Stimulated activated CD8-positive, alpha-beta memory T cell treated with anti-CD3 and anti-CD28 coated beads, Interleukin-4, amount 100 ng/mL, for 4 hours (primary cell): ENCODE measurements at regions not wholly inside any gene's neighbourhood (a gene's known extent, or its start where the extent isn't known, plus 50 kb on each side); places are given as distances from the start of the nearest gene placed in this dataset.
"Not testable (repeated sequence)": the region's sequence is repeated elsewhere in the genome, so short reads cannot be mapped to it uniquely, and the experiment has no call there.

Experiments
- DNase-seq, 2 donors: peaks; one replicate each; pipeline ENCODE4 v3.0.0-alpha.2; 2020; ENCODE audit warnings: low read depth in 2 of 2, low spot score in 1 of 2

- DNase-seq: no peak
These were observed 132.7 kb upstream of the MEX3C start for GRCh38 chr18:51330148-51330547.

- DNase-seq: no peak
These were observed 133.3 kb upstream of the MEX3C start for GRCh38 chr18:51330739-51331138.

DNA sequence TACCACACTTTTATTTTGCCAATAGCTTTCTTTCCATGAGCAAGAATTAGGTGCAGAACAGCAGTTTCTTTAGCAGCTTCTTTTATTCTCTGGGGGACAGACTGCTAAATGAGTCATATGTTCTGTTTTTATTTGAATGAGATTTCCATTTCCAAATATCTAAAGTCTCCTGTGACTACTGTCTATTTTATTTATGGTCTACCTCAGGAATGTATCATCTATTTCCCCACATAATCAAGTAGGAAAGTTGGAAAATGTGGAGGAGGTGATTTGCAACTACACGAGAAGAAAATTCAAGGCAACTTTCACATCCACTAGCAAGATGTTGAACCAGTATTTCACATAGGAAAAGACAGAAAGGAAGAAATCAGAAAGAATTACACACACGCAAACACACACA, 139.9 kb upstream of the MEX3C start:
- DNase-seq: no peak

DNA sequence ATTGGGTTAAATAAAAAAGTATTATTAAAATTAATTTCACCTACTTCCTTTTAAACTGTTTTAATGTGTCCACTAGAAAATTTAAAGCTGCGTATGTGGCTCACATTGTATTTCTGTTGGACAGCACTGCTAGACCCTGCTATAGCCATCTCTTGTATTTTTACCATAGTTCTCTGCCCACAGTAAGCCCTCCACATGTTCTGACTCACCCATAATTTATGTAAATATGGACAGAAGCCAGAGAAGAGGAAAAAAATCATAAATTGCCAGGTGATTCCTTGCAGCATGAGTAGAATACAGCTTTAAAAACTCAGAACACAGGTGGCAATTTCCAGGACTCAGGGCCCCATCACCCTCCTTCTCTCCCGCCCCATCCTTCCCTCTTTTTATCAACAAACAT, 142.4 kb upstream of the MEX3C start:
- no peak for DNase-seq

DNA sequence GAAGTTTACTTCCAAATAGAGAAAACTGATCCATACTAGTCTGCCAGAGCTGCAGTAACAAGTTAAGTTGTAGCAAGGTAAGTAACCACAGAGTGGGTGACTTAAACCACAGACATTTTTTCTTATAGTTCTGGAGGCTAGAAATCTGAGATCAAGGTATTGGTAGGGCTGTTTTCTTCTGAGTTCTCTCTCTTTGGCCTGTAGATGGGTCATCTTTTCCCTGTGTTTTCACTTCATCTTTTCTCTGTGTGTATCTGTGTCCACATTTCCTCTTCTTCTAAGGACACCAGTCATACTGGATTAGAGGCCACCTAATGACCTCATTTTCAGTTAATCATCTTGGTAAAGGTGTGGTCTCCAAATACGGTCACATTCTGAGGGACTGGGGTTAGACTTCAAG, 142.9 kb upstream of the MEX3C start:
- DNase-seq: no peak

DNA sequence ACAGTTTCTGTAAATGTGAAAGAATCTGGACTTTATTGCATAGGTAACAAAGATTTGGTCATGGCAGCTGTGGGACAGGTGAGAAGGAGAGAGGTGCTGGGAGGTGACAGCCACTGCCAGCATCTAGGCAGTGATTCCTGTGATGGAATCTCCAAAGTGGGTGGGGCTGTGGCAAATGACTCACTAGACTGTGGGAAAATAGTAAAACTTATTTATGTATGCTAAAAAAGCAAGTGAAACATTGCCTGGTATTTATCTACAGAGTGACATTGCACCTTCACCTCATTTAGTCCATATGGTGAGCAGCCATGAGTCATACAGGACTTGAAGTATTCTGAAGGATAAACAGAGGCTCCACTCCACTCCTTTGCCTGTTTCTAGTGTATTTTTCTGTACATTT, 145.3 kb upstream of the MEX3C start:
- no peak for DNase-seq

DNA sequence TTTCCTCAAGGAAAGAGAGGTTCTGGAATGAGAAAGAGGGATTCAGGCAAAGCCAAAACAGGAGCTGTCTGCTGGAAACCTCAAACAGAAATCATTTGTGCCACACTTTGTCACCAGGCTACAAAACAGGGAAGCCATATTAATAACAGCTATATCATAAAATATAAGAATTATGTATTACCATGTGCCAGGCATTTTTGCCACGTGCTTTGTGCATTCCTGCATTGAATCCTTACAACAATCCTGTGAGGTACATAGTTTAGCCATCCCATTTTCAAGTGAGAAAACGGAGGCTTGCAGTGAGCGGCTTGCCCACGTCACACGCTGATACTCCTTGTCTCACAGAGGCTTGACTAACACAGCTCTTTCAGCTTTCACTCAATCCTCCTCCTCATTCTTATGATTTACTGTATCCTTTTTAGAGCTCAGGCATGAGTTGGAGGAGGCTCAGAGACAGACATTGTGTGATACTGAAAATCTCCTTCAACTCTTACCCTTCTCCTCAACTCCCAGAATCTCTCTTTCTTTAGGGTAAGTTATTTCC, 148.4 kb upstream of the MEX3C start:
- DNase-seq: no peak

DNA sequence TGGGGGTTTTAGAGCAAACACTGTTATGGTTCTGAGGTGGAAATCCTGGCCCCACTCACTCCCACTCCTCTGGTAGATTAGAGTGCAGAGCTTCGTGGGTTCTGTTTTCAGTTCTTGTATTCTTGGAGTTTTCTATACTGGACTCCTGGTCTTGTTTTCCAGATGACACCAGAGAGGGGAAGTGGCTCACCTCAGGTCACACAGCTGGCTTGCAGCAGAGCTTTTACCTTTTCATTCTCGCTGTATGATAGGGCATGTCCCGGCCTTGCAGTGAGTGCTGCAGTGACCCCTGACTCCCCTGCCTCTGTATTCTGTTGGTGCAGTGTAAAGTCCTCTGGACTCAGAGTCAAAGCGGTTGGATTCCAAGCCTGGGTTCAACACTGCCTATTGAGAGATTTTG, 148.9 kb upstream of the MEX3C start:
- DNase-seq: no peak

GRCh38 chr18:51350081-51350480, 152.6 kb upstream of the MEX3C start:
- DNase-seq: no peak

DNA sequence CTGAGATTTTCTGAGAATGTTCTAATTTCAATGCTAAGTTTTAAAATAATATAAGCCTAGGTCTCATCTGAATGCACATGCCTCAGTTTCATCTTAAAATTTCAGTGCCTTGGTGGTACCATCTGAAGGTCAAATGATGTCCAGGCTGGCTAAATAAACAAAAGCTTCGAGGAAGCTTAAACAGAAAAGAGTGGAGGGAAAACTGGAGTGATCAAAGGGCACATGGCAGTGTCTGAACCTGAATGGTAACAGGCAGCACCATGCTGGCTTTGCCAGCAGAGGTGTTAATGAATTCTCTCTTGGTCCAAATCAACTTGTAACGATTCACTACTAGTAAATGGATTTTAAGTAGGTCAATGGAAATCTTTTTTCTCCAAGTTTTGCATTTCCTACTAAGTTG, 158.4 kb upstream of the MEX3C start:
- DNase-seq: no peak

- not testable (repeated sequence) for DNase-seq
These were observed 162.8 kb upstream of the MEX3C start for GRCh38 chr18:51360301-51360700.

- DNase-seq: no peak
These were observed 163.8 kb upstream of the MEX3C start for GRCh38 chr18:51361130-51361860.

- no peak for DNase-seq
These were observed 165.9 kb upstream of the MEX3C start for GRCh38 chr18:51363384-51363783.

DNA sequence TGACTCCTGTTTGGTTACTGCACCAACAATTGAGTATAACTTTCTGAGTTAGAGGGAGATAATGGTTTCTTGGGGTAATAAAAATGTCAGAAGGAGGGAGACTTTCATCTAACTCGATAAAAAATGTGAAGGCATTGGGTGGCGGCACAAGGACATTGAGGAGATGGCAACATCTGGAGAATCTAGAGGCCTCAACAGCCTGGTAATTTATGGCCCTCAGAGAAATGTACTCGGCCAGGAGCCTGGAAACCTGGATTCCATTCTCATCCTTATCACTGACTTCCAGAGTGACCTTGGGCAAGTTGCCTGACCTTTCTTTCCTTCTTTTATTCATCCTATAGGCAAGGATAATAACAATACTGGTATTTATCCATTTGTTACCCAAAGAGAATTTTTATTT, 173.5 kb upstream of the MEX3C start:
- no peak for DNase-seq

DNA sequence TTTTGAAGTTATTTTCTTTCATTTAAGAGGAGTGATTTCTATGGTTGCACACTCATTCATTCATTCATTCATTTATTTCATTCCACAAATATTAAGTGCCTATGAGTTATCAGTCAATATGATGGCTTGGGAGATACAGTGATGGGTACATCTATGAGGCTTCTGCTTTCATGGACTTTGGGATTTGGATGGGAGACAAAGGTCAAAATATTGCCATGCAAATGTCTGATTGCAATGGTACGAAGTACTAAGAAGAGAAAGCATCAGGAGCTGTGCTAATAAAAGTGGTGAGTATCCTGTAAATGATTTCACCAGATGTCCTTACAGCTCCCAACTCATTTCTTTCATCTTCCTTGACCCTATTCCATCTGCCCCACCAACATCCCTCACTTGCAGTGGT, 174.4 kb upstream of the MEX3C start:
- no peak for DNase-seq

GRCh38 chr18:51382081-51382480, 184.6 kb upstream of the MEX3C start:
- DNase-seq: no peak

DNA sequence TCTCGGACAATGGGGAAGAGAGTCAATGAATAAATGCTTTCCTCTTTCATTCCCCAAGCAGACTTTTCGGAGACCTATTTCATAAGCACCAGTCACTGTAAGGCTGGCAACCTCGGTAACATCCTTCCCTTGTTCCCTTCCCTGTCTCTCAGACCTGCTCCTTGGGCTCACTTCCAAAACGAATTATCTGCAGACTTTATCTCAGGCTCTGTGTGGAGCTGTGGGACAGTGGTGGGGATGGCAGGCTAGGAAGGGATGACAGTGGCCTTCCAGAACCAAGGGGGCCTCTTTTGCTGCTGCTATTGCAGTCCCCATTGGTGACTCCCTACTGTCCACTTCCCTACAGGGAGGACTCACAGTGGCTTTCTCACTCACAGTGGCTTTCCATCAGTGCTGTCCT, 185.6 kb upstream of the MEX3C start:
- no peak for DNase-seq

- no peak for DNase-seq
These were observed 186.2 kb upstream of the MEX3C start for GRCh38 chr18:51383711-51384110.

DNA sequence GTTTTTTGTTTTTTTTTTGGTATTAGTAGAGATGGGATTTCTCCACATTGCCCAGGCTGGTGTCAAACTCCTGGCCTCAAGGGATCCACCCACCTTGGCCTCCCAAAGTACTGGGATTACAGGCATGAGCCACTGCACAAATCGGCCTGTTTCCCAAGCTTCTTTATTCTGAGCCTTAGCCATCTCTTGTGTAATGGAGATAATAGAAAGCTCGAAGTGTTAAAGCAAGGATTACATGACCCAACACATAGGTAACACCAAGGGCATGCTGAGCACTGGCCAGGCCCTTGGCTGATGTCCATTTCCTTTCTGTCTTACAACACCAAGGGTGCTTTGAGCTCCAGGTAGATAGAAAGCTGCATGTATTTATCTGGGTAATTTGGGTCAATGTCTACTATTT, 187.8 kb upstream of the MEX3C start:
- DNase-seq: no peak

DNA sequence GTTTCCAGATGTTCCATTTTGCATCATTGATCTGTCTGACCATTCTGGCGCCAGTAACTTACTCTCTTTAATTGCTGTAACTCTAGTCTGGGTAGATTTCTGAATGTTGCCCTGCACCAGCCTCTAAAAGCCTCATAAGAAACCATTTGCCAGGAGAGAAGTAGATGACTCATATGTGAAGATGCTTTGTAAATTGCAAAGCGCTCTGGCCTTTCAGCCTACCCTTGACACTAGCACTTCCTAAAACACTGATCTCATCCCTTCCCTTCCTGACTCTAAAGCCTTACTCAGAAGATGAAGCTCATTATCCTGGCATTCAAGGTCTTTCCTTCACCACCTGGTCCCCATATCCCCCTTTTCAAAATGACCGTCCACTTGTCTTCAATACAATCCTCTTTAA, 193.2 kb upstream of the MEX3C start:
- DNase-seq: no peak

DNA sequence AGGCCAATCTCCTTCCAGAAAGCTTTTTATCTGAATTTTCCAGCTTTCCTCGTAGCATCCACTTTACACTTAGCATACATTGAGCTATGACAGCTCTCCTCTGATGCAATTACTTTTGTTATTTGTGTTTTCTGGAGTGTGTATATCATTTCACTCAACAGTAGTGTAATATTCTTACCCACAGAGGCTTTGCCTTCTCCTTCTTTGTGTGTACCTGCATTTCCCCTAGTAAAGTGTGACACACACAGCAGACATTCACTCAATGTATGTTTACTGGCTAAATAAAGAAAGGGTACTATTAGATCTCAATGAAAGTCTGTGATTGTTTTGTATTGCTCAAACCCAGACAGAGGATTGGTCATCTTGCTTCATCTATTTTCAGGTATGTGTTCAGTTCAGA, 193.7 kb upstream of the MEX3C start:
- DNase-seq: no peak

GRCh38 chr18:51391731-51392130, 194.2 kb upstream of the MEX3C start:
- no peak for DNase-seq

DNA sequence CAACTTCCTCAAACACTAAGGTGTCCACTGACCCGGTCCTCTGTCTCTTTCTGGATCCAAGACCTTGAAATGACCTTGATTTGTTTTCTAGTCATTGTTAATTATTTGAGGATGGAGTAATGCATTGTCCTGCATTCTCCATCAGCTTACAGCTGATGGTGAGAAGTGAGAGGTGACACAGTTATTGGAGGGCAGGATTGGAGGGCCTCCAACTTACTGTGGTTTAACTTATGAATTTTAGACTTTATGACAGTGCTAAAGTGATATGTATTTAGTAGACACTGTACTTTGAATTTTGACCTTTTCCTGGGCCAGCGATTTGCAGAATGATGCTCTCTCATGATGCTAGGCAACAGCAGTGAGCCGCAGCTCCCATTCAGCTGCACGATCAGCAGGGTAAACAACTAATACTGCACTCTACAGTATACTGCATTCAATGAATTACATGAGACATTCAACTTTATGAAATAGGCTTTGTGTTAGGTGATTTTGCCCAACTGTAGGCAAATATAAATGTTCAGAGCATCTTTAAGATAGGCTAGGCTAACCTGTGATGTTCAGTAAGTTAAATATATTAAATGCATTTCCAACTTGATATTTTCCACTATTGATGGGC, 200.0 kb upstream of the MEX3C start:
- no peak for DNase-seq
